Pancreas (tissue), 10 donors: ENCODE measurements at regions not wholly inside any gene's neighbourhood (a gene's known extent, or its start where the extent isn't known, plus 50 kb on each side); places are given as distances from the start of the nearest gene placed in this dataset.

Experiments used
- ATAC-seq, 4 donors: fragments of 200-7000 bp; cut with Tn5 transposase; one replicate each; pipeline versions ENCODE4 v1.8.0 to v1.9.1; 2020; ENCODE audit warnings: mild to moderate bottlenecking in 4 of 4, moderate library complexity in 4 of 4
- DNase-seq, 6 donors: peaks; one replicate each; pipeline ENCODE4 v3.0.0-alpha.2; 2020
- FAIRE-seq: peaks from 2 replicates; lab custom pipeline; 2012; peaks lifted over from hg19 to GRCh38; lab: Jason Lieb, UNC
- H3K27ac ChIP-seq, 4 donors: fragments of 200-600 bp; sonication (generic); 1 replicate in 3 of 4; 2 replicates in 1 of 4; pipeline versions ENCODE4 v1.5.0 to v1.8.0; 2020
- H3K27me3 ChIP-seq, 4 donors: fragments of 200-600 bp; one replicate each; pipeline ENCODE4 v1.8.0; 2021
- H3K36me3 ChIP-seq, 3 donors: fragments of 200-600 bp; sonication (generic) in 1 of 3; one replicate each; pipeline versions ENCODE4 v1.5.0 to v1.8.0; 2020 to 2021
- H3K4me1 ChIP-seq, 3 donors: fragments of 200-600 bp; one replicate each; pipeline ENCODE4 v1.8.0; 2021
- H3K4me3 ChIP-seq, 4 donors: fragments of 200-600 bp; sonication (generic) in 2 of 4; one replicate each; pipeline versions ENCODE4 v1.5.0 to v1.8.0; 2020 to 2021
- H3K9me3 ChIP-seq, 4 donors: fragments of 200-600 bp; one replicate each; pipeline ENCODE4 v1.8.0; 2021
- CTCF ChIP-seq, 4 donors: fragments of 200-600 bp; sonication (generic) in 3 of 4; IDR thresholded peaks; one replicate each; pipeline versions ENCODE4 v1.5.0 to v1.8.0; 2021; ENCODE audit warnings: antibody characterized with exemption in 4 of 4
- WGBS, 2 donors: extraction: QIAGEN DNeasy Blood & Tissue Kit; methylation state at CpG; one replicate each; pipeline ENCODE4 v1.1.7; 2013; 5-methylcytosine and 5-hydroxymethylcytosine counted together
- intact Hi-C, 3 donors: fragments of 100-400 bp; cut with DNase I; formaldehyde crosslinking; loops; one replicate each; pipeline versions ENCODE4 v1.11.1 to v1.14.2; 2022
- donor health status: healthy with polysubstance abuse.
- donor health status: DM: no; HTN: no; CAD: no; lungs with moderate emphysema.
- donor health status: DM: no; HTN: no; CAD: no.
- donor health status: control.
- donor health status: control.
- donor health status: Bipolar disorder and iron deficiency.
- donor health status: DM: yes; HTN: yes; CAD: no.
- donor health status: DM: no; HTN: no; CAD: no.
- donor health status: DM: no; HTN: no; CAD: no.
- donor health status: DM: yes; HTN: yes; CAD: no.

DNA sequence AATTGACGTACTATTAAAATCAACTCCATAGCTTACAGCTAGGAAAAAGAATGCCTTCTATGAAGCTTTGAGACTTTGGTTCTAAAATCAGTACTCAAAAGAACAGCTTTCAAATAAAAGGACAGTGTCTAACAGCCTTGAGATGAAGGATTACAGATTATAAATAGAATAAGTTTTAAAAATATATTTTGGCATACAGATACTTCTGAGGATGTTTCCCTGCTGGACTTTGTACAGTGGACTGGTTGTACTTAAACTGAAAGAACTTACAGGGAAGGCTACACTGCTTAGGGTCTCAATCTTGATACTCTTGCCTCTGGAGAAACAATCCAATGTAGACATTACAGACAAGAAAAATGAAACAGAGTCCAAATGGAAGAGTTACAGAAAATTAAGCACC is 452.7 kb downstream of the CETN3 start:
- Histone ChIP-seq H3K36me3 (no peaks in the 10 kb centered on the region), H3K27ac (no peak overlapping the region), H3K4me3 (no peak overlapping the region), H3K27me3 (no peaks in the 10 kb centered on the region), H3K9me3 (no peaks in the 10 kb centered on the region), H3K4me1 (no peaks in the 10 kb centered on the region)
- no peak for ATAC-seq
- intact Hi-C loops, result no loop called here
- DNase-seq, result no peak
- no peak for FAIRE-seq
- 82 to 95% methylated on average over 1 of the region's 1 CpG for WGBS, 2 donors
- TF ChIP-seq CTCF (IDR thresholded peaks at IDR 0.05), result no peak

DNA sequence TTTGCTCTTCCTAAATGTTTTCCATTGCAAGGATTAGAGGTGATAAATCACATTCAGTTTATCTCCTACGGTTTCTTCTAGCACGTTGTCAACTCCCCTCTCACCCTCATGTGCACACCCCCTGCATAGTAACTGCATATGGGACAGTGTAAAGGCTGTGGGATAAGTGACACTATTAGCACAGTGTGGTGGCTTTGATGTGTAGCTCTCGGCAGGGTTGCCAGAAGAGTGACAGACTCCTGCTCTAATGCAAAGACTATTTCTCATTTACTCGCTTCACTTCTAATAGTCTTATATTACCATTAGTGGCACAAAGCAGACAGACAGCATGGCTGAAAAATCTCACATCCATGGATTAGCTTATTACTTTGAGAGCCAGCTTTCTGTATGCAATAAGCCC is 454.6 kb downstream of the CETN3 start:
- no peak overlapping the region for H3K4me3 ChIP-seq
- no peaks in the 10 kb centered on the region for H3K36me3 ChIP-seq
- H3K4me1 ChIP-seq, result no peaks in the 10 kb centered on the region
- no peak for TF ChIP-seq CTCF (IDR thresholded peaks at IDR 0.05)
- H3K27me3 ChIP-seq, result no peaks in the 10 kb centered on the region
- no peak overlapping the region for H3K27ac ChIP-seq
- no peak for ATAC-seq
- intact Hi-C loops, result no loop called here
- DNase-seq, result no peak
- no peak for FAIRE-seq
- 52 to 55% methylated on average over 4 of the region's 4 CpGs for WGBS, 2 donors
- no peaks in the 10 kb centered on the region for H3K9me3 ChIP-seq

GRCh38 chr5:89951876-89952275 is 457.7 kb downstream of the CETN3 start:
- Histone ChIP-seq H3K4me3 (no peak overlapping the region), H3K9me3 (no peaks in the 10 kb centered on the region), H3K36me3 (no peaks in the 10 kb centered on the region), H3K27me3 (no peaks in the 10 kb centered on the region), H3K4me1 (no peaks in the 10 kb centered on the region), H3K27ac (no peak overlapping the region)
- 56% methylated on average over 2 of the region's 2 CpGs for WGBS, 2 donors
- no peak for ATAC-seq
- no peak for FAIRE-seq
- intact Hi-C loops, result no loop called here
- DNase-seq, result no peak
- no peak for TF ChIP-seq CTCF (IDR thresholded peaks at IDR 0.05)

- no peaks in the 10 kb centered on the region for H3K4me1 ChIP-seq
- WGBS, 2 donors, result 31 to 33% methylated on average over 1 of the region's 1 CpG
- no peak for TF ChIP-seq CTCF (IDR thresholded peaks at IDR 0.05)
- intact Hi-C loops, result no loop called here
- DNase-seq, result no peak
- no peaks in the 10 kb centered on the region for H3K27me3 ChIP-seq
- FAIRE-seq, result no peak
- H3K27ac ChIP-seq, result no peak overlapping the region
- no peaks in the 10 kb centered on the region for H3K9me3 ChIP-seq
- no peak overlapping the region for H3K4me3 ChIP-seq
- H3K36me3 ChIP-seq, result no peaks in the 10 kb centered on the region
- no peak for ATAC-seq
Observed at GRCh38 chr5:89950234-89950633, 459.3 kb downstream of the CETN3 start.

DNA sequence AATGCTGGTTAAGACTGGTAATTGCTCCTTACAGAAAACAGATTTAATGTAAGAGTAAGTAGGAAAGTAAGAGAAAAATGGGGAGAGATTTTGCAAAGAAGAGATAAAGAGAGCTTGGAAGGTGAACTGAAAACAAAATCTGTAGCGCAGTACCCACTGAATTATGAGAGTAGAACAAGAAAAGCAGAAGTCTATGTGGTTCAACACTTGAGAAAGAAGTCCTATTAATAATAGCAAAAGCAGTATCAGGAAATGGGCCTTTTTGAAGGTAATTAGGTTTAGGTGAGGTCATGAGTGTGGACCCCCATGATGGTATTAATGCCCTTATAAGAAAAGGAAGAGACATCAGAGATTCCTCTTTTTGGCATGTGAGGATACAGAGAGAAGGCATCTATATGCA is 460.6 kb downstream of the CETN3 start:
- Histone ChIP-seq H3K27ac (no peak overlapping the region), H3K36me3 (no peaks in the 10 kb centered on the region), H3K27me3 (no peaks in the 10 kb centered on the region), H3K4me3 (no peak overlapping the region), H3K4me1 (no peaks in the 10 kb centered on the region), H3K9me3 (no peaks in the 10 kb centered on the region)
- 94 to 95% methylated on average over 1 of the region's 1 CpG for WGBS, 2 donors
- intact Hi-C loops, result no loop called here
- ATAC-seq (no peak), DNase-seq (no peak), FAIRE-seq (no peak)
- TF ChIP-seq CTCF (IDR thresholded peaks at IDR 0.05), result no peak
